ENCODE measurements at regions not wholly inside any gene's neighbourhood (a gene's known extent, or its start where the extent isn't known, plus 50 kb on each side); places are given as distances from the start of the nearest gene placed in this dataset.
A peak's percentile ranks its signal among the peaks of the same experiment; 100 is the strongest.

DNA sequence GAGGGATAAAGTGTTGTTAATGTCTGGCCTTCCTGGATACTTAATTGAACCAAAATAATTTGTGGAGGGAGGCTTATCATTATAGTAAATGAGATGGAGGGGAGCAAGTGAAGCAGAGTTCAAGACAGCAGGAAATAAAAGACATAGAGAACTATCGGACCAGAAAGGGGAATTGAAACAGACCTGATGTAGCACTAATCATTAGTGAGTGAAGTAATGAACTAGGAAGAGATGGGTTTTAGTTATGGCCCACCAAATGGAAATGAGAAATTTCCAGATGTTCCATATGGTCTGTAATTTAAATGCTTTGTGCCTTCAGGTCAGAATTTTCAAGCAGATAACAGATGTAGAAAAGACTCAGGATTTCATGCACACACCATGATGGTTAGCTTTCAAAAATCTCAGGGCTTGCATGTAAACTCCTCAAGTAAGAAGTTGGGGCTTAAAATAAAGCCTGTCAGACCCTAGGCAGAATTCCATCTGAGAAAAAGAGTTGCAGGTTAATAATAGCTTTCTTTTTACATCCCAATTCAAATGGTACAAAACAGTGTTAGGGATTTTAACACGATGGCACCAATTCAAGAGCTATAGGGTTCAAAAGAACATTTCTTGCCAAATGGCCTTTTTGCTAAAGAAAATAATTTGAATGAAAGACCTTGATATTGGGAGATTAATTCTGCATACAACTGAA lies 355.8 kb downstream of the FSCB start:
- no peak for DNase-seq (ENCODE audit: low spot score)

DNA sequence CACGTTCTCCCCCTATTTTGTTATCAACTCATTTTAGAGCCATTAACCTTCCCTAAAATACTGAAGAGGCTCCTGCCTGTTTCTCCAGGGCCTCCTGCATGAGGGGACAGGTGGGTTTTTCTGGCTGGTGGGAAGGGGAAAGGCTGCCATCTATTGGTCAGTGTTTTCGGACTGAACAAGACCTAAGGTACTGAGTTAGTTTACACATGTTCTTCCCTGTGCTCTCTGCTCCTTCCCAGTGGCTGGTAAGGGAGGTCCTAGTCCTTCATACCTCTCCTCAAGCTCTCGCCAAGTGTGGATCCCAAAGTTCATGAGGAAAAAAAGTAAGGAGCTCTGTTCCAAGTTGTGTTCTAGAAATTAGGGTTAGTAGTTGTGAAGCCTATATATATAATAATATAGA lies 357.5 kb downstream of the FSCB start:
- DNase-seq (ENCODE audit: low spot score) = peak; percentile 26

DNA sequence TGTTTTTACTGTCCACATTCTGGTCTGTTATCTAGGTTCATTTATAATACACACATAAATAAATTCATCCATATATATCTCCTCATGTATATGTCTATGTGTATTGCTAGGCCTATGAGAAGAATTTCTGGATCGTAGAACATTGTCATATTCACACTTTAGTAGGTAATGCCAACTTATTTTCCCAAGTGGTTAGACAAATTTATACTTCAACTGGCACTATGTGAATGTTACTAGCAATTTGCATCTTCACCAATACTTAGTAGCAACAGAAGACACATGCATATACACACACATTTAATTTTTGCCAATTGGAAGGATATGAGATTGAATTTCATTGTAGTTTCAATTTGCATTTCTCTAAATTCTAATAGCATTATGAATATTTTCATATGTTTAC lies 365.1 kb downstream of the FSCB start:
- no peak for DNase-seq (ENCODE audit: low spot score)

DNA sequence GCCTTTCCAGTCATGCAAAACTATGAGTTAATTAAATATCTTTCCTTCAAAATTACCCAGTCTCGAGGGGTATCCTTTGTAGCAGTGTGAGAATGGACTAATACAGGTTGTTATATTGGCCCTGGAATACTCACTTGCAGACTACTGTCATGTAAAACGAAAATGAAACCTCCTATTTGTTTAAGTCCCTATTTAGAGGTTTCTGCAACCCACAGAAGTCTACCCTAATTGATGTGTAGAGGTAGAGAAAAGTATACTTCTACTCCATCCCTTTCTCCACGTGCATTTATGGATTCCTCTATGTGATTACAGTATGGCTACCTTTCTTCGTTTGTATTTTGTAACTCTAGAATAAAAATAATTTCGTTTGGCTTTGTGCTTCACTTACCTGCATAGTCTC lies 371.1 kb downstream of the FSCB start:
- no peak for DNase-seq (ENCODE audit: low spot score)

DNA sequence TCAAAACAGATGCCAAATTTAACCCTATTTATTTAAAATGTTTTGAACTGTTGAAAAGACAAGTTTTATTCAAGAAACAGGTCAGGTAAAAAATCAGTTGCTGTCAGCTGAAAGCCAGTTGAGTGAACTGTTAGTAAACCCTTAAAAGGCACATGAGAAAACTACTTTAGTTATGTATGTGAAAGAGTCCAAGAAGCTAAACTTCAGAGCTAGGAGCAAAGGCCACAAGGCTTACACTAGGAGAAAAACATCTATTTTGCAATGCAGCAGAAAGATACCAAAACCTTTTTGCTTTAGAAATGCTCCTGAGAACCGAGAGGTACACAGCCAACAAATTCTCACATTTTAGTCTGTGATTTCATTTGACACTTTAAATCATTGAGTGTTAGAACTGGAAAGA lies 375.2 kb downstream of the FSCB start:
- DNase-seq (ENCODE audit: low spot score) = no peak

DNA sequence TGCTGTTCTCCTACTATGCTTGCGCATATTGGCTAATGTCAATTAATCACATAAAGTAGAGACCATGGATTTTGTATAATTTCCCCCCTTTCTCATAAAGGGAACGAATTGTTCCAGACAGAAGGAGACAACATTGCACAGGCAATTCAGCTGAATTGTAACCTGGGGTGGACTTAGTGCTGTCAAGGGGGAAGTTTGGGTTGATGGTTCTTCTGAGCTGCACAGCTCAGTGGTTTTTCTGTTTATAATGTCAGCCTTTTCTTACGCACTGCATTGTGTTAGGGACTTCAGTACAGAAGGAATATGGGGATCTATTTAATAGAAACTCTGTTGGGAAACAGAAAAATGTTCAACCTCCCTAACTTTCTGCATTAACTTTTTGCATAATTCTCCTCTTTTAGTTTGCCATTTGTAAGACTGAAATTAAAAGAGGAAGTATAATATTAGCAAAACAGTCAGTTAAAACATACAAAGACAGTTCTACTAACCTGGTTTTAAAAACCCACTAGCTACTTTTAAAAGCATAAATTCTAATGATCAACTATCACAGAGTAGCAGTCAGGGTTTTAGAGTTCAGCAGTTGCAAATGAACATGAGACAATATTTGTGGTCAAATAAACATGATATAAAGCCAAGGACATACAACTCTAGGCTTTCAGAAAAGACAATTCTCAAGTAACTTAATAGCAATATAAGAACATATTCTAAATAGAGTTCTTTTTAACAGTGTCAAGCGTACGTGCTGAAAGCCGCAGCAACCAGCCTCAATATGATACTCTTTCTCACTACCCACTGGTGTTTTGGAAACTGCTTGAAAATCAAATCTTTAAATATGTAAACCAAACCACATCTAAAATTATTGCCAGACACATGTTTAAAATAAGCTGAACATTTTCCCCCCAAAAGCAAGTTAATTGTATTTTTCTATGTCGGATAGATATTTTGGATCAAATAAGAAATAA lies 393.0 kb downstream of the FSCB start:
- DNase-seq (ENCODE audit: low spot score) = no peak

DNA sequence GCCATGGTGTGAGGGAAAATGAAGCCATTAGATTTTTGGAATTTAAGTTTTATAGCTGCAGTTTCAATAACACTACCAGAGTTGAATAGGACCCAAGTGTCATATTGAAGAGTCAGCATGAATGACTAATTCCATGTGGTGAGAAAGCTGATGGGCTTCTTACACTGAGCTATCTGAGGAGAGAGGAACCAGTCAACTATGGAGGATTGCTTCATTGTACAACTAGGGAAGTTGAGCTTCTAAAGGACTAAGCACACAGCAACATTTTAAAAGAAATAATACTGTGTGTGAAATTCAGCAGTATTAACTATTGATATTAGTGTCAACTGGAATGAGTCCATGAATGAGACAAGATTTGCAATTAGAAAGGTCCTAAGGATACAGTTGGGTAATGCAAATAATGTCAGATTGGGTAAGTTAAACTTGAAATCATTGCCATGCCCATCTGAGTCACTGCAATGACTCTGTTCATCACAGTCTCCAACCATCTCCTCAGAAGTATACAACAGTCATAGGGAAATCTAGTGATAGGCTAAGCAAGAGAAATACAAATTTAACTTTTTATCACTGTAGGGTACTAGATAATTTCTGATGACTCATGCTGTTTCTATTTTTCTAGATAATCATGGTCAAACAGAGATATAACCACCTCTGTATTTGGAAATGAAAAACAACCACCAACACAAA lies 394.2 kb downstream of the FSCB start:
- peak; percentile 2 for DNase-seq (ENCODE audit: low spot score)

DNA sequence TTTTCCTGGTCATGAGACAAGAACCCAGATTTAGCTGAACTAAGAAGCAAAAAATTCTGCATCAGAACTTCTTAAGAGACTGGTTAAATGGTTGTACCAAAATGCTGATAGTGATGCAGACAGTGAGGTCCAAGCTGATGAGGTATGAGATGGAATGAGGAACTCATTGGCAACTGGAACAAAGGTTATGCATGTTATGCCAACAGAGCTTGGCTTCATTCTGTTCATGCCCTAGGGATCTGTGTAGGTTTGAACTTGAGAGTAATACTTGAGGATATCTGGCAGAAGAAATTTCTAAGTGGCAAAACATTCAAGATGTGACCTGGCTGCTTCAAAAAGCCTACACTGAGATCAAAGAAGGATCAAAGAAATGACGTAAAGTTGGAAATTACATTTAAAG lies 398.0 kb downstream of the FSCB start:
- no peak for DNase-seq (ENCODE audit: low spot score)

DNA sequence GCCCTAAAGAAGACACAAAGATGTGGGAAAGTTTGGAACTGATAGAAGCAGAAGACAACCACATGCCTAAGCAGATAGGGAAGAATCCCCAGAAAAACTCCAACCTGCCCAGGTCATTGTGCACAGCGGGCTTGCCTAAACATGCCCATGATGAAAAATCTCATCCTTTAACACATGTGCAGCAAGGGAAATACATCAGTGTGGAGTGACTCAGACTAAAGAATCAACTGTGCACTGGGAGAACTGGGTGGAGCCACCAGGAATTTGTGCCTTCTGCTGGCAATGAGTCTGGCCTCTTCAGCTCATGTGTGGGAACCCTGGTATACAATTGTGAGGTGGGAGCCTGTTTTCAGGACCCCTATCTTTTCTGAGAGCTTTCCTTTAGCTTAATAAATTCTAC lies 398.5 kb downstream of the FSCB start:
- DNase-seq (ENCODE audit: low spot score) = no peak

DNA sequence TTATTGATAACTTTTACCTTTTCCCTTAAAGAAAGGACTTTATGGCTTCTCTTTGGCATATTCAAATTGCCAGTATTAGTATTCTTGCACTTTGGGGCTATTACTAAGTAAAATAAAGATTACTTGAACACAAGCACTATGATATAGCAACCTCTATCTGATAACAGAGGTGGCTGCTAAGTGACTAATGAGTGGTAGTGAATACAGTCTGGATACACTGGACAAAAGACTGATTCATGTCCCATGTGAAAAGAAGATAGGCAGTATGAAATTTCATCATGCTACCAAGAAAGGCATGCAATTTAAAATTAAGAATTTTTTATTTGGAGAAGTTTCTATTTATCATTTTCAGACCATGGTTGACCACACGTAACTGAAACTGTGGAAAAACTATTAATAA lies 399.9 kb downstream of the FSCB start:
- no peak for DNase-seq (ENCODE audit: low spot score)

DNA sequence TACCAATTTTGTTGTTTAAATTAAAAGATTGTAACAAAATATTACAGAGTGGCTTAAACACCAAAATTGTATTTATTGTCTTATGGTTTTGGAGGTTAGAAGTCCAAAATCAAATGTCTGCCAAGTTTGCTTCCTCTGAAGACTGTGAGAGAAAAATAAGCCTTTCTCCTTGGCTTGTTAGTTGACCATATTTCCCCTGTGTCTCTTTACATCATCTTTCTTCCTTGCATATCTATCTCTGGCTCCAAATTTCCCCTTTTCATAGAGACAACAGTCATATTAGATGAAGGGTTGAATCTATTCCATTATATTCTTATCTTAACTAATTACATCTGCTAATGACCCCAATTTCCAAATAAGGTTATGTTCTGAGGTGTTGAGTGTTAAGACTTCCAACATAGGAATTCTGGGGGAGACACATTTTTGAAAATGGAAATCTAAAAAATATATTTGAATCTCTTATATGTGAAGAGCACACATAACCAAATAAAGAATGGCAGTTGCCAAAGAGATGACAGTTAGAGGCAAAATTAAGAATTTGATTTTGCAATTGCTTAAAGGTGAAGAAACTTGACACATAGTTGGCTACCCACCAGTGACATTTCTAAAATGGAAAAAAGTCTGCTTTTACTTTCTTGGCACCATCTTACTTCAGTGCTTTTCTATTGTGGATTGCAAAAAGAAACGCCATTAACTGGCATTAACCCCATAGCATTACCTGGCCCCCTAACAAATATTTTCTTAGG lies 407.2 kb downstream of the FSCB start:
- no peak for DNase-seq (ENCODE audit: low spot score)

DNA sequence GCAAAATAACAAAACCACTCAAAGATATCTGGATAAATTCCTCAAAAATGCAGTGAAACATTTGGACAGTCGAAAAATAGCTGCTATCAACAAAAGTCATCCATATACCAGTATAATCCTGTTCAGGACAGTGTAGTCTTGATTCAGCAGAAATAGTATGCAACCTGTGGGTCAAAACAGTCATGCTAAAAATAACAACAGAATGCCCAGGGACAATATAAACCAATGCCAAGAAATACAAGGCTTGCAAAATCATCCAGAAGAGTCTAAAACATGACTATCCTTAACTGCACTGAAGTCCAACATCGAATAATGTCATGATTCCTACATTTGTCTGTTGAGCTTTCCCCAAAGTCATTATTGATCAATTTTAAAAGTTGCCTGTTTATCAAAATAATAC lies 425.9 kb downstream of the FSCB start:
- no peak for DNase-seq (ENCODE audit: low spot score)

DNA sequence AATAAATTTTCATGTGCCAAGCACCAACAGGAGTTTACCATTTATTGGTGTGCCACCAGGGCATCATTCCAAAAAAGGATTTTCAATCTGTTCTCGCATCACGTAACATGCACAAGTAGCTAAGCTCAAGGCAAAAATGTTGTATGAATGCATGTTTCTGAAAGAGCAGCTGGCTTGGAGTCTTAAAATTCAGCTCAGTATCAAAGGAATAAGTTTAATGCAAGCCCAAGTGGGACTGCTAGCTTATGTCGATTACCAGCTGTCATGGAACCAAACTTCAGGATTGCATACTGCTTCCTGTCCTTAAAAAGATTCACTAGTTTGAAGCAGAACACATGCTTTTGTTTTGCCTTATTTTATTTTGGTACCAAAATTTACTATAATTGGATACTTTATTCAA lies 437.0 kb downstream of the FSCB start:
- no peak for DNase-seq (ENCODE audit: low spot score)

DNA sequence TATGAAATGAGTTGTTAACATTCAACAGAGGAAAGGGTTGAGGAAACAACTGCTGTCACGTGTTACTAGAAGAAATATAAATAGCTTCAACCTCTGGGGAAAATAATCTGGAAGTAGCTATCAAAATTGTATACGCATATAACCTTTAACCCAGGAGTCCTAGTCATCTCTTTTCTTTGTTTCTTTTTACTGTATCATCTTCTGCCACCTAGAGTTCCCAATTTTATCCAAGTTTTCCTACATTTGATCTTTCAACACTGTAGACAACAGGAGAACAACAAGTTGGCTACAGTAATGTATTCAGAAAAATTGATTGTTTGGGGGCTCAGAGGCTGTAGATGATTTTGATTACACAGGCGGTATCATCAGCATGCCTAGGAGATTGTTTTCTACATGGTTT lies 453.7 kb downstream of the FSCB start:
- DNase-seq (ENCODE audit: low spot score) = no peak

DNA sequence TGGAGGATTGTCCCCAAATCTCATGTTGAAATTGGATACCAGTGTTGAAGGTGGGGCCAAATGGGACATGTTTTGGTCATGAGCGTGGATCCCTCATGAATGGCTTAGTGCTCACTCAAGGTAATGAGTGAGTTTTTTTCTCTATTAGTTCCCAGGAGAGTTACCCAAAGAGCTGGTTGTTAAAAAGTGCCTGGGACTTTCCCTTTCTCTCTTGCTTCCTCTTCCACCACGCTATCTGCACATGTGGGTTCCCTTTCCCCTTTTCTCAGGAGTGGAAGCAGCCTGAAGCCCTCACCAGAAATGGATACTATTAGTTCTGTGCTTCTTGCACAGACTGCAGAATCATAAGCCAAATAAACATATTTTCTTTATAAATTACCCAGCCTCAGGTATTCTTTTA lies 465.4 kb downstream of the FSCB start:
- DNase-seq (ENCODE audit: low spot score) = no peak

DNA sequence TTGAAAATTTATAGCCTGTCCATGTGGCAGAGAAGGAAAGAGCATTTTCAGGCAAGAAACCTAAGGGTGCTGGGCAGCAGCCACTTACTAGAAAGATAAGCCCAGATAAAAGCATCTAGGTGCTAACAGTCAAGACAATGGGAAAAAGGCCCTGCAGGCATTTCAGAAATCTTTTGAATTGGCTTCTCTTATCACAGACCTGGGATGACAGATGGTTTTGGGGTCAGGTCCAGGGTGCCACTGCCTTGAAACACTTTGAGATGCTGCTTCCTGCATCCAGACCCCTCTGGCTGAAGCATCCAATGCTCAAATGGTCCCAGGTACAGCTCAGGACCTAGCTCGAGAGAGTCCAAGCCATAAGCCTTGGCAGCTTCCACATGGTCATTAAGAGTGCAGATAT lies 466.5 kb downstream of the FSCB start:
- no peak for DNase-seq (ENCODE audit: low spot score)

DNA sequence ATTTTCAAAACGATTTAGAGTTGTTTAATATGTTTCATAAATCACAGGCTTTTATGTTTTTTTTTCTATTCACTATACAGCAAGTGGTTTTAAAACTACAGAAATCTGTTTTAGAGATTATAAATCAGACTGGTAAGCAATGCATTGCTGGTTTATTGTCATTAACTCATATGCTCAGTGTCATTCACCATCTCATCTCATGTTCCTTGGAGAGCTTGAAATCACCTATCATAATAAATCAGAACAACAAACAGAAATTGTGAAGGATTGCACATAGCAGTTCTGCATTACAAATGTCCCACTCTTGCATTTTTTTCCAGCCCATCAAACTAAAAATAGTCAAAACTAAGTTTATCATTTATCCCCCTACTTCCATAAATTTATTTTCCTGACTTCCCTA lies 470.8 kb downstream of the FSCB start:
- DNase-seq (ENCODE audit: low spot score) = no peak

DNA sequence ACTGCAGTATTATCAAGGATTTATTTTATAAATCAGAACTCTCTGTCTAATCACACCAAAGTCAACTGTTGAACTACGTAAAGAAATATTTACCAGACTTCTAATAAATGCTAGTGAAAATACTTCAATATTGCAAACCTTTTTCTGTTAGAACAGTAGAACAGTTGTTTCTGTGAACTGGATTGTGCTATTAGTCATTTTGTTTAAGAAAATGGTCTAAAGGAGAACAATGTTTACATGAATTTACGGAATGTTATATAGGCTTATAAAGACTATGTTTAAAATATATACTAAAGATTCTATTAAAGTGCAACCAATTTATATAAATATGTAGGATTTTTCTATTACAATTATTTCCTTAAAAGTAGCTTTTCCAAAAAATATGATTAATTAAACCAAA lies 471.4 kb downstream of the FSCB start:
- no peak for DNase-seq (ENCODE audit: low spot score)

DNA sequence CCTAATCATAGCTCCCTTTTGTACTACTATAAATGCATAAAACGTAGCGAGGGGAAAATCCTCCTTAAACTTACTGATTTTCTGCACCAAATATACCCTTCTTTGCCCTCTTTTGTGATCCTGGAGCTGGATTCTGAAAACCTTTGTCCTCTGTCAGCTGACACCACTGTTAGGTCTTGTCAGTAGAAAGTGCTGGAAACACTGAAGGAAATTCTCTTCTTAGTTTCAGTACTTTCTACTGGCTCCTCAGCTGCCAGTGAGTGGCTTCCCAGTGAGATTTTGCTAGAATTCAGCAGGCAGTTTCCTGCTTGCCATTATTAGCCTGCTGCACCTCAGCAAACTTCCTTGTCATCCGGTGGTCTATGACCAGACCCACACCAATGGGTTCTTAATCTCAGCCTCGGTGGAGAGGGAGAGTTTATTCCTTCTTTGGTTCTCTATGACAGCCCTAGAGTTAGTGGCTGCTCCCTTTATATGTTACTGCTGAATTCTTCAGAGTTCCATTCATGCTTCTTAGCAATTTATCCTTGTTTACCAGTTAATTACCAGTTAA lies 476.2 kb downstream of the FSCB start:
- no peak for DNase-seq (ENCODE audit: low spot score)

DNA sequence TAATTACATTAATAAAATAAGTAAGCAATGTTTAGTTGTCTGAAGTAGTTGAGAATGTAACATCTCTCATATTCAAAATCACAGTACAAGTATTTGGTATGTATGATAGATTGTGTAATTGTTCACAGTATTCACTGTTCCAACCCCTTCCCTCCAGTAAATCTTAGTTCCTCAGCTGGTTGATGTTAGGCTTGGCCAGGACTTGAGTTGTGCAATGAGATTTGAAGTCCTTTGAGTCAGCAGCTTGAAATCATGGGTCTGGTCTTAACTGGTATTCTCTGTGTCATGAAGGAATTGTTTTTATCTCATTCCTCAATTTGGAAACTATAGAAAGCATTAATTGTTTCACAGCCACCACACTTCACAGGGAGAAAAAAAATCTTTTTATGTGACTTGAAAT lies 477.1 kb downstream of the FSCB start:
- no peak for DNase-seq (ENCODE audit: low spot score)

DNA sequence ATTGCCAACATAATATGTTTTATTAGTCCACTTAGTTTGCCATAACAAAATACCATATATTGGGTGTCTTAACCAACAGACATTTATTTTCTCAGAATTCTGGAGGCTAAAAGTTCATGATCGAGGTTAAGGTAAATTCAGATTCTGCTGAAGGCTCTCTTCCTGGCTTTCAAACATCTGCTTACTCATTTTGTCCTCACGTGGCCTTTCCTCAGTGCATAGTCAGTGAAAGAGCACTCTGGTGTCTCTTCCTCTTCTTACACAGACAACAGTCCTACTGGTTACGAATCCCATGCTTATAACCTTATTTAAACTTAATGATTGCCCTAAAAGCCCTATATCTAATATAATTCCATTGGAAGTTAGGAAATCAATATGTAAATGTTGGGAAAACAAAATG lies 479.7 kb downstream of the FSCB start:
- DNase-seq (ENCODE audit: low spot score) = no peak

DNA sequence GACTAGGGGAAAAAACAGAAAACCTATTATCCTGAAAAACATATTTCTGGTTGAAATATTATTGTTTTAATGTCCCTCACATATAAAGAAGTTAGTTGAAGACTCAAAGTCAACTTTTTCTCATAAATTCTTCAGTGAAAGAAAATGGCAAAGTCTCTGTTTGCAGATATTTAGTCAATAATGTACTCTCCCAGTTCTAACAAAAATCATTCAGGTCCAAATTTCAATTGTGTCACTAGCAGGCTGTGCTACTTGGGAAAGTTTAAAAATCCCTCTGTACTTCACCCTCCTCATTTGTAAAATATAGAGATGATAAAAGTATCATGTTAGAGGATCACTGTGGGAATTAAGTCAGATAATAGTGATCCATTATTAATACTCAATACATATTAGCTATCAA lies 496.5 kb downstream of the FSCB start:
- DNase-seq (ENCODE audit: low spot score) = no peak
